ENCODE measurements at regions not wholly inside any gene's neighbourhood (a gene's known extent, or its start where the extent isn't known, plus 50 kb on each side); places are given as distances from the start of the nearest gene placed in this dataset.
"Not testable (repeated sequence)": the region's sequence is repeated elsewhere in the genome, so short reads cannot be mapped to it uniquely, and the experiment has no call there.

DNA sequence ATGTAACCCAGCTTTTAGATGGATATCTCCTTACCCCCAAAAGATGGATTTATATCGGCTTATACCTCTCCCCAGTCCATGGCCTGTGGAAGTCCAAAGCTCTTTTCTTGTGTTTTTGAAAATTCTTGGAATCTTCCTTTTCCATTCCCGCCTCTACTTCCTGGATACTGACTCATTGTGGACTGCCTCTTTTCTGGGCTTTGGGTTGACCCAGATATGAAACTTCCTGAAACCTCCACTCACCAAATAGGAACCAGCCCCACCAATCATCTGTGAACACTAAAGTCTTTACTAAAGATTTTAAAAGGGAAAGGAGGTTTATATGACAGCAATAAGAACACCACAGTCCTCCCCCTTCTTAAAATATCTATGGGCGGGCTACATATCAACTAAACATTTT, 163.4 kb upstream of the SYN3 start:
- no peak for DNase-seq

DNA sequence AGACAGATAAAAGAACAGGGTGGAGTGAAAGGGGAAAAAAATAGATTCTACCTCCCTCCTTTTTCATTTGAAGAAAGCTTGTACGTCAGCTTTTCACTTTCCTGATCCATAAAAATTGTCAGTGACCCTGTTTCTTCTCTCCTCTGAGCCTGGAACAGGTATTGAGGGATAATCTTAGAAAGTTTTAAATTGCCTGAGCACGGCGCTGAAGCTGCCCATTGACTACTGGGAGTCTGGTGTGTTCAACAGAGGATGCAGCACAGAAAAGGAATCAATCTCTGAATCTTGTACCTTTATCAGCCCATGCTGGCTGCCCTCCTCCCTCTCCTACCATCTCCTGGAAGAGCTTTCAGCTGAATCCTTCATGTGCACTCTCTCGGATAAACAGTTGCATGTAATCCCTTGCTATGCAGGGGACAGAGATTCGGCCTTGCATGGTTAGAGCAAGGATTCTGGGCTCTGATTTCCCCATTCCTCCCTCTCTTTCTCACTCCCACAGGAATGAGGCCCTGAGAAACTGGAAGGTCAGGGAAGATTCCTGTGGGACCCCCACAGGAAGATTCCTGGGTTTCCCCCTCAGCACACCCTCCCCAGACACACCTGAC, 162.4 kb upstream of the SYN3 start:
- no peak for DNase-seq

DNA sequence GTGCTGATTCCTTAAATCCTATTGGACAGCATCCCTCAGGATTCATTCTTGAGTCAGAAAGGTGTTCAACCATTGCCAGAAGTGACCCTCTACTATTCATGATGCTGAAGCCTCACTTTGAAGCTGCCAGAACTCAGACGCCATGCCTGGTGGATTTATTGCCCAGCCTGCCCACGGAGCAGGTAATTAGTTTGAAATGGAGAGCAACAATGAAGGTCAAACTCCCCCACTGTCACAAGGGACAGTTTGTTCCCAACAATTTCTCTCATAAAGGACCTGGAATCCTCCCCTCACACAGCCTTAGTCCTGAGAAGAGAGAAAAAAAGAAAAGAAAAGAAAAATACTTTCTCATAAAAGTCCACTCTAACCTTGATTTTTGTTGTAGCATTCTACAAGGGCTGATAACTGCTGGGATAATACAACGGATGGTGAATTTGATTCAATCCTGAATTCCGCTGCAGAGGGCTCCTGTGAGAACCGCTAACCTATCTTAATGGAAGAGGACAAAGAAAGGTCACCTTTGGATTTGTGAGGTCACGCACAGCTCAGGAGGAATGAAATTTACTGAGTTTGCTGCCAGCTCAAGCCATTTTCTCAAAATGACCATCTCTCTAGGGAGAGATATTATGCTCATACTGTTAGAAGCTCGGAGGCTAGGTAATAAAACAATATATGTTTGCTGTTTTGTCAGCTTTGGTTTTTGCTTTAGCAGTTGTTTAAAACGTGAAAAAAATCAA, 161.6 kb upstream of the SYN3 start:
- no peak for DNase-seq

DNA sequence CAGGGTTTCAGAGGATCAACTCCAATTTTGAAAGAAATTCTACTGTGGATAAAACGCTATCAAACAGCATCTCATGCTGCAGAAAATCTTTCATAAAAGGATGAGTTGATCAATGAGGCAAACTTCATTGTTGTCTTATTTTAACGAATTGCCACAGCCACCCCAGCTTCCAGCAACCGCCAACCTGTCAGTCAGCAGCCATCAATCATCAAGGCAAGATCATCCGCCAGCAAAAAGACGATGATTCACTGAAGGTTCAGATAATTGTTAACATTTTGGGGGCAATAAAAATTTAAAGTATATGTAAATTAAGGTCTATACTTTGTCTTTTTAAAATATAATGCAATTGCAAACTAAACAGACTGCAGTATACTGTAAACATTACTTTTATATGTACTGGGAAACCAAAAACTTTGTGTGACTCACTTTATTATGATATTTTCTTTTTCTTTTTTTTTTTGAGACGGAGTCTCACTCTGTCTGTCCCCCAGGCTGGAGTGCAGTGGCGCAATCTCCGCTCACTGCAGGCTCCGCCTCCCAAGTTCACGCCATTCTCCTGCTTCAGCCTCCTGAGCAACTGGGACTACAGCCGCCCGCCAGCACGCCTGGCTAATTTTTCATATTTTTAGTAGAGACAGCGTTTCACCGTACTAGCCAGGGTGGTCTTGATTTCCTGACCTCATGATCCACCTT, 155.3 kb upstream of the SYN3 start:
- DNase-seq = no peak

DNA sequence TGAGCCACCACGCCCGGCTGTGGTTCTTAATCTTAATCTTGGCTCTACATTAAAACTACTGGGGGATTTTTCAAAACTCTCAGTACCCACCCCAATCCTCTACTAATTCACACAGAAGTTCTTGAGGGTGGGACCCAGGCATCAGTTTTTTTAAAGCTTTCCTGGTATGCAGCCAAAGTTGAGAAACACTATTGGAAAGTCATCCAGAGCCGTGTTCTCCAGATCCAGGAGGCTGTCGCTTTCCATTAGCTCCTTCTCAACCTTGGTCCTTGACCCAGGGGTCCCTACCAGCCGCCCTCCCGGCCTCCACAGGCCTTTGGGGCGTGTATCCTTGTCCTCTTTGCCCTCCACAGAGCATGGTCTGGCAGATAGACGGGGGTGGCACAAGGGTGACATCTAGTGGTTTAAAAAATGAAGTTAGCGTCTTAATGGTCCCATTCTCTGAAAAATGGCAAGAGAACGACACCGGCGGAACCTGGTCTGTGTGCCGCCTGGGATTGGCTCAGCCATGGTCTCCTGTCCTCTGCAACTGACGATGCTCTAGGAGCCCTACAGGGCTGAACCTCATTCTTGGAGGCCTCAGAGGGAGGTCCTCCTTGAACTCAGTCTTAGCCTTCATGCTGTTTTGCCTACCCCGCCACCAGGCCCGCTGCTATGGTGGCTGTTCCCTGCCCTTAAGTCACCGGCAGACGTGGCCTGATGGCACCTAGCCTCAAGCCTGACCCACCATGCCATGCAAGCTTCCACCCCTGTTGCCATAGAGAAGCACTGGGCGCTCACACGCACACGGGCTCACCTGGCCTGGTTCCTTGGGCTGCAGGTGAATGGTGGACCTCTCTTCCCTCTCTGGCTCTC, 152.0 kb upstream of the SYN3 start:
- peak; percentile 7 for DNase-seq

DNA sequence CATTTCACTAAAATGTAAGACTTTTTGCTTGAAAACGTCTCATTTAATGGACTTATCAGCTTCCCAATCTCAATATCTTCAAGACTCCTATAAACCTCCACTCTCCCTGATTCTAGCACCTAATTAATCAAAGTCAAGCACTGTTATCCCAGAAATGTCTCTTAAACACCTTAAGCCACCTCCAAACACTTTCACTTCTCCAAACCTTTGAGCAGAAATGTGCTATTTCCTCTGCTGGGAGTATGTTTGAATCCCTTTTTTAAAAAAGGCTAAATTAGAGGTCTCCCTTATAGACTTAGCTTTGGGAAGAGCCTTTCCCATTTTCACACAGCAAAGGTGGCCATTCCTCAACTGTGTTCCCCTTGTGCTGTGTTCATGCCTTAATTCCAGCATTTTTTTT, 146.2 kb upstream of the SYN3 start:
- no peak for DNase-seq

DNA sequence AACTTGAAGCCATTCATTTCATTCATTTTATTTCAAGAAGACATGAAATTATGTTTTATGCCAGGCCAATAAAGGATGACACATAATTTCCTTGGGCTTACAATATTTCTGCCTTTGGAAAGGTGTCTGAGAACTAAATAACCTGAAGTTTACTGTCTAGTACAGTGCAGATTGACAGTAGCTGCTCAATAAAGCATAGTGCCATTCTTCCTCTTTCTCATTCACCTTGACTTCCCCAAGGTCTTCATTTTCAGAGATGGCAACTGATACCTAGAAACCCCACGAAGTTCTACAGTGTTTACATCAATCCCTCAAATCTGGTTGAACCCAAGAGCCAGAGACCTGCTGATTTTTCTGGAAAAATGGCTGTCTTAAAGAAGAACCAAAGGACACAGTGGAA, 144.3 kb upstream of the SYN3 start:
- DNase-seq = no peak

DNA sequence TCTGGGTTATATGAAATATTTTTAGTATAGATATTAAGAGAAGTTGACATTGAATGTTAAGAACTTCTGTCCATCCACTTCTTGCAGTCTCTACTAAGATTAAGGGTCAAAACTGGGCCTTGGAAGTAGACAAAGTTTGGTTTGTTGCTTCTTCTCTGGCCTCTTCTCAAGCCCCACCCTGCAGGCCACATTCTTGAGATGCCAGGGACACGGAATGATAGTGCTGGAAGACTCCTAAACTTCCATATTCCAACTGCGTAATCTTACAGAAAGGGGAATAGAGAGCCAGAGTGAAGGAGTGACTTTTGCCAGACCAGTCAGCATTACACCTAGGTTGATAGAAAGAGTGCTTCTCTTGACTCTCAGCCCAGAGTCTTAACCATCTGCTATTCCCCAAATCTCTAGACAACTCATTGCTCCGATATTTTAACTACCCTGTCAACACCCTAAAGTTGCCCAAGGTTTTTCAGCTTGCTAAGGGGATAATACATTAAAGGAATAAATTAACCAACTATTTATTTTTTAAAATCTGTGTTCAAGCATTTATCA, 136.4 kb upstream of the SYN3 start:
- DNase-seq = no peak

DNA sequence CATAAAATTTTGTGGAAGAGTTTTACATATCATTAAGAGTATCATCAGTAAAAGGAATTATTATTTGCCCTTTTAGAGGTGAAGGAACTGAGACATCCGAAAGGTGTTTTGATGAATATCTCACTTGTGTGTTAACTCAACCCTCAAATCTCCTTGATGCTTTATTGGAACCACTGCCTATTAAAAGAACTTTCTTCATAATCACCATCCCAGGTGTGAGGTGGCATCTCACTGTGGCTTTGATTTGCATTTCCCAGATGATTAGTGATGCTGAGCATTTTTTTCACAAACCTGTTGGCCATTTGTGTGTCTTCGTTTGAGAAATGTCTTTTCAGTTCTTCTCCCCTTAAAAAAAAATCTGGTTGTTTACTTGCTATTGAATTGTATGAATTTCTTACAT, 134.0 kb upstream of the SYN3 start:
- DNase-seq = no peak

DNA sequence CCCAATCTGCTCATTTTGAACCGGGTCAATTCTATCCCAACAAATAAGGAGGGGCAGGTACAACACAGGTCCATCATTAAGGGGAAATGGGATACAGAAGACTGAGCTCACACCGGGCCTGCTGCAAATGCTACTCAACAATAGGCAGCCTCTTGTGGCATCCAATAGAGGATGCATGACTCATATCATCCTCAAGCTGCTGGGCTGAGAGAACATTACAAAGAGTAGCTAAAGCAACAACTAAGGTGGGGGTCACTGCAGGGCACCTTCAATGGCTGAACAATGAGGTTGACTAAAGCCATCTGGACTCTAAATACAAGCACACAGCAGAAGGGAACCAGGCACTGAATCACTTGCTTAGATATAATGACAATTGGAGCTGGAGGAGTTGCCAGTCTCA, 130.1 kb upstream of the SYN3 start:
- DNase-seq = no peak

DNA sequence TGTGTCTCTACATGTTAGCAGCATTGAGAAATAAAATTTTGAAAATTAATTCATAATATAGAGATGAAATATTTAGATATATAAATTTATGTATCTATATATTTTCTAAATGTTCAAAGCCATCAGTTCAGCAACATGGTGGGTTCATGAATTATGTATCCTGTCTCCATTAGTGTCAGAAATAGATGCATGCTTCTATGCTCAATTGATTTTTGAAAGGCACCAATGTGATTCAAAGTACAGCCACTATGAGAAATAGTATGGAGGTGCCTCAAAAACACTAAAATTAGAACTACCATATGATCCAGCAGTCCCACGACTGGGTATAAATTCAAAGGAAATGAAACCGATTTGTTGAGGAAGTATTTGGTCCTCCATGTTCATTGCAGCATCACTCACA, 128.6 kb upstream of the SYN3 start:
- no peak for DNase-seq

DNA sequence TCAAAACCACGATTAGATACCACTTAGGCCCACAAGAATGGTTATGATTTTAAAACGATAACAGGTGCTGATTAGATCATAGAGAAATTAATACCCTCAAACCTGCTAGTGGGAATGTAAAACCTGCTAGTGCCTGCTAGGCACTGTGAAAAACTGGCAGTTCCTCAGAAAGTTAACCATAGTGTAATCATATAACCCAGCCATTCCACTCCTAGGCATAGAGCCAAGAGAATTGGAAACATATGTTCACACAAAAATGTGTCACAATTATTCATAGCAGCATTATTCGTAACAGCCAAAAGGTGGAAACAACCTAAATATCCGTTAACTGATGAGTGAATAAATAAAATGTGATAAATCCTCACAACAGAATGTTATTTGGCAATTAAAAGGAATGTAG, 122.2 kb upstream of the SYN3 start:
- DNase-seq = no peak

DNA sequence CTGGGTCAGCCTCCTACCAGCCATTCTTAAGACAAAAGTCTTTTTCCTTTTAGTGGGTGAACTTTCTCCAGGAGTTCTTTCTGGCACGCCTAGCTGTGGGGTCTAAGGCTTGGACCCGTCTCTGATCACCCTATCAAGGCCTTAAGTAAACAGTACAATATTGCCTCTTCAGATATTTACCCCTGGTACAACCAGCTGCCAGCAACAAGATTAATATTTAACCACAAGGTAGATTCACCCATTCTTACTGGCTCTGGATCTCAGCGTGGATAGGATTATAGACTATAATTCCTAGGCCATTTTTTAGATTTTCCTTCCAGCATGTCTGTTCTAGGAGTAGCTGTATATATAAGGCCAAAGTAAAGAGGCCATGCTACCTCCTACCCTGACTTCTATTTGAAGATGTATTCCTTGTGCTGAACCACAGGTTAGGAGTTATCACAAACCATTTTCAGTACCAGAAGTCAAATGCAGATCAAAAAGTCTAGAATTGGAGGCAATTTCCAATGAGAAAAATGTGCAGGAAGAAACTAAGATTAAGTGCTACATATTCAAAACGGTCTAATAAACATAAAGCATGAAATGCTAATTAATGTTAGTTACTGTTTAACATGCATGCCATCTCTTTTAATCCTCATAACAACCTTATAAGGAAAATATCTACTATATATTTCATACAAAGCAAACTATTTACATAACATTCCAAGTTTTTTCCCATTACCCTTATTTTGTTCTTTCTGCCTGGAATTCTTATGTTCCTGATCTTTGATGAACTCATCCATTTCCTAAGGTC, 110.0 kb upstream of the SYN3 start:
- DNase-seq = no peak

DNA sequence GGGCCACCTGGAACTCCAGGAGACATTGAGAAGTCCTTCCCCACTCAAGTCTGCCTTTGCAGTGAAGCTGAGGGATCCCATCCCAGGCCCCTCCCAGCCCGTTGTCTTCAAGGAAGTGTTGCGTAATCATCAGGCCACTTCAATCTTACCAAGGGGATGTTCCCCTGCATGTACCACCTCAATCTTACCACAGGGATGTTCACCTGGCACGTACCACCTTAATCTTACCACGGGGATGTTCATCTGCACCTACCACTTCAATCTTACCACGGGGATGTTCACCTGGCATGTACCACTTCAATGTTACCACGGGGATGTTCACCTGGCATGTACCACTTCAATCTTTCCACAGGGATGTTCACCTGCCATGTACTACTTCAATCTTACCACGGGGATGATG, 108.0 kb upstream of the SYN3 start:
- DNase-seq = no peak

DNA sequence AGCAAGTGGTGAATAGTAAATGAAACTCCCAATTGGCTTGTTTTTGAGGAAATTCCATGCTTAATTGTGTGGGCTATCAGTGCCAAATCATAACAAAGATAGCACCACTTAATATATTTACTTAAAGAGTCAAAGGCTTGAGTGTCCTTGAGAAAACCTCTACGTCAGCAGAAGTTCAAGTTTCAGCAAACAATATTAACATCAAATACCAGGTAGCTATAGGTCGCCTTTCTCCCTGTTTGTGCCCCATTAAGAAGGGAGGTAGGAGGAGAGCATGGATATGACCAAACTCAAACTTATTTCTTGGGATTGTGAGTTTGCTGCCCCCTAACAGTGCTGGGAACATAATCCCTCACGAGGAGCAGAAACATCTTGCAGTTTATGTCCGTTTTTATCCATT, 105.6 kb upstream of the SYN3 start:
- DNase-seq = no peak

DNA sequence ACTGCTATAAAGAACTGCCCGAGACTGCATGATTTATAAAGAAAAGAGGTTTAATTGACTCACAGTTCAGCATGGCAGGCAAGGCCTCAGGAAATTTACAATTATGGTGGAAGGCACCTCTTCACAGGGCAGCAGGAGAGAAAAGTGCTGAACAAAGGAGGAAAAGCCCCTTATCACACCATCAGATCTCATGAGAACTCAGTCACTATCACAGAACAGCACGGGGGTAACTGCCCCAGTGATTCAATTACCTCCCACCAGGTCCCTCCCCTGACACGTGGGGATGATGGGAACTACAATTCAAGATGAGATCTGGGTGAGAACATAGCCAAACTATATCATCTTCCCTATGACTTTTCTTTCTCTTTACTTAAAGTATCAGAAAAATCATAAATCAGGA, 104.0 kb upstream of the SYN3 start:
- no peak for DNase-seq

DNA sequence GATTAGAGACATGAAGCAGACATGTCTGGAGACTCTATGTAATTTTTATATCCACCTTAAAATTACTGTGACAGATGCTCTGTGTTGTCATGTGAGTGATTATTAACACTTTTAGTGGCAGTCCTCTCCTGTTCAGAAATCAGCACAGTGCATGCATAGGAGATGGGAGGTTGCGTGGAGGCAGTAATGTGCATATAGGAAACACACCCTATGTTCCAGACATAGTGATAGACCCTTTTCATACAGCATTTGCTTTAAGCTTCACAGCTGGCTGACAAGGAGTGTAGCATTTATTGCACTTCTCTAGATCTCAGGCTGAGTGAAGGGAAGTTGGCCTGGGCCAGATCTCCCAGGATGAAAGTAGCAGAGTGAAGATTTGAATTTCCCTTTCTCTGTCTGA, 102.3 kb upstream of the SYN3 start:
- DNase-seq = no peak

DNA sequence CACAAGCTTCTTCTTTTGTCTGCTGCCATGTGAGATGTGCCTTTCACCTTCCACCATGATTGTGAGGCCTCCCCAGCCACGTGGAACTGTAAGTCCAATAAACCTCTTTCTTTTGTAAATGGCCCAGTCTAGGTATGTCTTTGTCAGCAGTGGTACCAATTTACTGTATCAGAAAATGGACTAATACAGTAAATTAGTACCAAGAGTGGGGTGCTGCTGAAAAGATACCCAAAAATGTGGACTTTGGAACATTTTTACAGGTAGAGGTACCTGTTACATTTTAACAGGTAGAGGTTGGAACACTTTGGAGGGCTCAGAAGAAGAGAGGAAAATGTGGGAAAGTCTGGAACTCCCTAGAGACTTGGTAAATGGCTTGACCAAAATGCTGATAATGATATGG, 96.8 kb upstream of the SYN3 start:
- not testable (repeated sequence) for DNase-seq

DNA sequence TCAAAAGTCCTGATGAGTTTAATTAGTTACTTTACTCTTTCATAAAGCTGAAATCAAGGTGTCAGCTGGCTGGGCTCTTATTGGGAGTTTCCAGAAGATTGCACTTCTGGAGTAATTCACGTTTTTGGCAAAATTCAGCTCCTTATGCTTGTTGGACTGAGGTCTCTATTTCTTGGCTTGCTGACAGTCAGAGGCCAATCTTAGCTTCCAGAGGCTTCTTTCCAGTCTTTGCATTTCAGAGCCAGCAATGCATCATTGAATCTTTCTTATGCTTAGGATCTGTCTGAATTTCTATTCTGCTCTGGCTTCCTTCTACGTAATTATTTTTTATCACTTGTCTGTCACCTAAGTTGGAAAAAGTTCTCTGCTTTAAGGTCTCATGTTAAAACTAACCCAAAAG, 91.4 kb upstream of the SYN3 start:
- no peak for DNase-seq

DNA sequence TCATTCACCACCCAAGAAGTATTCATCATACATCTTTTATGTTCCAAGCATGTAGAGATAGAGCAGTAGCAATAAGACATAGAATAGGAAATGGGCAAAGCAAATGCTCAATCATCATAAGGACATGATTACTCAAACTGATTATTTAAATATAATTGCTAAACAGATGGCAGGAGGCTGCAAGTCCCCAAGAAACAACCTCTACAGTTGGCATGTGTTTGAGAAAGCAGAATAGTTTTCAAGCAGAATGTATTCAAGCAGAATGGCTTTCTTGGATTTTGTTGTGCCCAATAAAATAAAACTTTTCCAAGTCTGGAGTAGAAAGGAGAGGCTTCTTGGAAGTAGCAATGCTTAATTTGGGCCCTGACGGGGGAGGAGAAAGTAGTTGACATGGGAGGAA, 86.5 kb upstream of the SYN3 start:
- no peak for DNase-seq

DNA sequence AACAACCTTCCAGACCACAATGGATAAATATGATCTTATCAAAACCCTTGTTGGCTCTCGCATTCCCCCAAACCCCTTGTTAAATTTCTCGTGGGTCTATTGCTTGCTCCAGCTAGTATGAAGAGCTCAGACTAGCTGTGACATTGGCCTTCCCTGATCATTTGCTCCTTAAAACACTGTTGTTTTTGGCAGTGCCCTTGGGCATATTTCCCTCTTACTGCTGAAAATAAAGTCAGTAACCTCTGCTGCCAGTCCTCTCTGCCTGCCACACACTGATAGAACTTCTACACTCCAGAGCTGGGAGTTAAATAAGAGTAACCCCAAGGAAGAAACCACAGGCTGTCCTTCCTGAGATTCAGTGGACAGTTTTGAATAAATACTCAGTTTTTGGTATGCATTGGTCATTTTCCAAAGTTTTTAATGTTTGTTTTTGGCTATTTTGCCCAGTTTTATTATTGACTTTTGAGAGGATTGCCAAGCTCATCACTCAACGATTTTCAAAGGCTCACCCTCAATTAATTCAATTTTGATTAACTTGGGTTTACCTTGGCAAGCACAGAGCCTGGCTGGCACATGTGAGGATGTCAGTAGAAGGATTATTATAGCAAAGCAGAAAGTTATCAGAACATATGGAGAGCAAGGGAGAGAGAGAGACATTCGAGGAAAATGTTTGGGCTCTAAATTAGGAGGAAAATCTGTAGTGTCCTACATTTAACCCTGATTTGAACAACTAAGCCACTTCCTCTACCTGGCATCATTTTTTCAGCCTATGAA, 84.3 kb upstream of the SYN3 start:
- DNase-seq = no peak

DNA sequence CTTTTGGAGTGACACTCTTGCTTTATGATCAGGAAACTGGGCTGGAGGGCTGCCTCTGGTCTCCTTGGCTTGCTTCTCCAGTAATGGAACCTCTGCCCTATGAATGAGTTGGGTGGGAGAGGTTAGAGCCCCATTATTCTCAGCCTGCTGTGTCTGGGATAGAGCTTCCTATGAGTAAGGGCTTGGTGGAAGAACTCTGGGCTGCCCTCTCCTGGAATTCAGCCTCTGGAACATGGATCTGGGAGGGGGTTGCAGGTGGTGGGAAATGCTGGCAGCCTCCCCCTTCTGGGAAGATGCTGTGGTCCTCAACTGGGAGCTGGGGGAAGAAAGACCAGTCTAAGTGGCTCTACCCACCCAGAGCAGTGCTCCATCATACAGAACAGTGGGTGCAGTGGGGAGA, 81.8 kb upstream of the SYN3 start:
- no peak for DNase-seq
